ENCODE measurements at regions not wholly inside any gene's neighbourhood (a gene's known extent, or its start where the extent isn't known, plus 50 kb on each side); places are given as distances from the start of the nearest gene placed in this dataset.

GRCh38 chr1:47672622-47673021 is 234.8 kb downstream of the FOXD2 start:
- no peak for DNase-seq

- no peak for DNase-seq
Observed at GRCh38 chr1:47674189-47674588, 236.3 kb downstream of the FOXD2 start.

- no peak for DNase-seq
Observed at GRCh38 chr1:47675047-47675675, 237.3 kb downstream of the FOXD2 start.

- DNase-seq = no peak
Observed at GRCh38 chr1:47675721-47676120, 237.9 kb downstream of the FOXD2 start.

- DNase-seq = no peak
Observed at GRCh38 chr1:47676311-47677054, 238.6 kb downstream of the FOXD2 start.

- no peak for DNase-seq
Observed at GRCh38 chr1:47677241-47677940, 239.5 kb downstream of the FOXD2 start.

GRCh38 chr1:47678464-47678980 is 240.7 kb downstream of the FOXD2 start:
- DNase-seq = no peak

GRCh38 chr1:47679301-47679791 is 241.5 kb downstream of the FOXD2 start:
- no peak for DNase-seq

- DNase-seq = no peak
Observed at GRCh38 chr1:47679826-47680225, 242.0 kb downstream of the FOXD2 start.

- DNase-seq = no peak
Observed at GRCh38 chr1:47680815-47681475, 243.1 kb downstream of the FOXD2 start.

GRCh38 chr1:47681735-47682134 is 243.9 kb downstream of the FOXD2 start:
- DNase-seq = no peak

- no peak for DNase-seq
Observed at GRCh38 chr1:47682198-47682597, 244.4 kb downstream of the FOXD2 start.

- DNase-seq = no peak
Observed at GRCh38 chr1:47682786-47683350, 245.0 kb downstream of the FOXD2 start.

GRCh38 chr1:47683401-47683800 is 245.6 kb downstream of the FOXD2 start:
- no peak for DNase-seq

GRCh38 chr1:47684518-47684917 is 246.7 kb downstream of the FOXD2 start:
- no peak for DNase-seq

GRCh38 chr1:47684964-47685762 is 247.3 kb downstream of the FOXD2 start:
- DNase-seq = no peak

GRCh38 chr1:47685763-47686066 is 247.9 kb downstream of the FOXD2 start:
- no peak for DNase-seq

GRCh38 chr1:47686731-47687630 is 249.1 kb downstream of the FOXD2 start:
- no peak for DNase-seq

GRCh38 chr1:47687631-47688460 is 250.0 kb downstream of the FOXD2 start:
- DNase-seq = no peak
